Breast epithelium (tissue), 3 donors: ENCODE measurements at regions not wholly inside any gene's neighbourhood (a gene's known extent, or its start where the extent isn't known, plus 50 kb on each side); places are given as distances from the start of the nearest gene placed in this dataset.

ENCODE experiments used
- CTCF ChIP-seq, 3 donors: fragments of 450-650 bp; IDR thresholded peaks; one replicate each; pipeline ENCODE4 v1.5.1; 2016 to 2017; ENCODE audit warnings: antibody characterized with exemption in 3 of 3, mild to moderate bottlenecking in 3 of 3, moderate library complexity in 3 of 3
- POLR2A ChIP-seq: fragments of 450-650 bp; IDR thresholded peaks from one replicate; pipeline ENCODE4 v1.6.1; 2016; ENCODE audit warnings: antibody characterized with exemption, mild to moderate bottlenecking, moderate library complexity

- no peak for TF ChIP-seq CTCF (IDR thresholded peaks at IDR 0.05)
- TF ChIP-seq POLR2A, result no peak
These were observed 506.1 kb downstream of the BRD1 start for GRCh38 chr22:49321477-49322055.
